Skeletal muscle satellite cell (primary cell): ENCODE measurements at regions not wholly inside any gene's neighbourhood (a gene's known extent, or its start where the extent isn't known, plus 50 kb on each side); places are given as distances from the start of the nearest gene placed in this dataset.

Source experiments
- H3K27me3 ChIP-seq: 2 replicates; pipeline ENCODE4 v1.7.0; 2013; ENCODE audit warnings: low read length; ENCODE audit not compliant: control insufficient read depth, insufficient read depth
- H3K36me3 ChIP-seq: 2 replicates; pipeline ENCODE4 v1.7.0; 2013; ENCODE audit warnings: mild to moderate bottlenecking, control low read depth, low read length; ENCODE audit not compliant: insufficient read depth
- H3K4me1 ChIP-seq: 2 replicates; pipeline ENCODE4 v1.7.0; 2013; ENCODE audit warnings: low read length; ENCODE audit not compliant: control insufficient read depth, insufficient read depth
- H3K4me2 ChIP-seq: 2 replicates; pipeline ENCODE4 v1.7.0; 2013; ENCODE audit warnings: mild to moderate bottlenecking, low read length
- H3K4me3 ChIP-seq: 2 replicates; pipeline ENCODE4 v1.7.0; 2013; ENCODE audit warnings: low read length
- H3K9ac ChIP-seq: 2 replicates; pipeline ENCODE4 v1.7.0; 2013; ENCODE audit warnings: mild to moderate bottlenecking, low read depth, low read length, moderate library complexity
- H3K9me3 ChIP-seq: replicated peaks from 2 replicates; pipeline ENCODE4 v1.7.0; 2013; ENCODE audit warnings: mild to moderate bottlenecking, control low read depth, low read length

DNA sequence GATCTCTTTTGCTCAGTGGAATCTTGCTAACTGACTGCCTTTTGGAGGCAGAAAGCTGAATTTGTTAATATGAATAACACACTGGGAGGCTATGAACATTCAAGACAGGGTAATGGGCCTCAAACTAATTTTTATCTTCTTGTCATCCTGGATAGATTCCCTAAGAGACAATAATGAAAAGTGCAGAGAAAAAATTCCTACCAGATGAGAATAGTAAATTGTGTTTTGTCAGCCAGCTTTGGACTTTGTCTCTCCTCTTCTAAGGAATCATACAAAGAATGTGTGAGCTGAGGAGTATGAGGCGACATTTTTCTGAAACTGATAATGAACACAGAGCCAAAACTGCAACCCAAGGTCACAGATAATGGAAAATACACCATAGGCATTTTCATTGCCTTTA, 649.3 kb downstream of the IQCM start:
- H3K27me3 ChIP-seq, result no peaks in the 10 kb centered on the region
- no peaks in the 10 kb centered on the region for H3K36me3 ChIP-seq
- no peak overlapping the region for H3K4me2 ChIP-seq
- no peaks in the 10 kb centered on the region for H3K9me3 ChIP-seq
- peaks cover 11% of the 10 kb centered on the region for H3K4me1 ChIP-seq
- no peak overlapping the region for H3K4me3 ChIP-seq
- no peak overlapping the region for H3K9ac ChIP-seq

DNA sequence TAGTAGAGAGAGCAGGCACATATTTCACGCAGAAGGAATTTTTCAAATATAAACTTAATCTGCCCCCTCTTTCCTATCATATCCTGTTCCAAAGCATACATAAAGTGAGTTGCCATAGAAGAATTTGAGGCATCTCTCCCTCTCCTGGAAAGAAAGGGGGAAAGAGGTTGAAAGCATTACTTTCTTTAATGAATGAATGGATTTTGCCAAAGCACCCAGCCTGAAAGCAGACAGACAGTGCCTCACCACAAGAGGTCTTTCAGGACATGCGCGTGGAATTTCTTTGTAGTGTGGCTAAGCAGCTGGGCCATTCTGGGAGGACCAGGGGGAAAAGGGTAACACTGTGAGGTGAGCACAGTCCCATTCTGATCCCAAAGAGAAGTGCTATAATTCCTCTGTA, 651.4 kb downstream of the IQCM start:
- no peaks in the 10 kb centered on the region for H3K27me3 ChIP-seq
- H3K36me3 ChIP-seq, result no peaks in the 10 kb centered on the region
- peaks cover 16% of the 10 kb centered on the region for H3K4me1 ChIP-seq
- no peaks in the 10 kb centered on the region for H3K9me3 ChIP-seq
- no peak overlapping the region for H3K9ac ChIP-seq
- peak overlapping the region; percentile 45 for H3K4me2 ChIP-seq
- H3K4me3 ChIP-seq, result no peak overlapping the region

DNA sequence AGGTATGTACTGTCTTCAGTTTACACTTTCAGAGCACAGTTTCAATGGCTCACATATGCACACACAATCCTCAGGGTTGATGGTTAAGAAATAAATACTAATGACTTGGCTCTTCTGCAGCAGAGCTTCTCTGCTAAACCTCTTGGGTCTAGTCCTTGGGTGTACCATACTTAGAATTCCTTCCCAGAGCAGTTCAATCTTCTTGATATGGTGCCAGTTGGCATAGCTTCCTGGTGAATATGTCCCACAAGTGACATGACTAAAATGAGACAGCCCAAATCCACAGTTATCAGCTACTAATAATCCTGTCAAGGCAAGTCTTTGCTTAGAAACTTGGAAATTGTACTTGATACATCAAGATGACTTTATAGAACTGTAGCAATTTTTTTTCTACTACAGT, 654.4 kb downstream of the IQCM start:
- H3K9ac ChIP-seq, result no peak overlapping the region
- H3K36me3 ChIP-seq, result no peaks in the 10 kb centered on the region
- no peak overlapping the region for H3K4me3 ChIP-seq
- H3K4me2 ChIP-seq, result no peak overlapping the region
- peaks cover 25% of the 10 kb centered on the region for H3K4me1 ChIP-seq
- H3K9me3 ChIP-seq, result no peaks in the 10 kb centered on the region
- H3K27me3 ChIP-seq, result no peaks in the 10 kb centered on the region

DNA sequence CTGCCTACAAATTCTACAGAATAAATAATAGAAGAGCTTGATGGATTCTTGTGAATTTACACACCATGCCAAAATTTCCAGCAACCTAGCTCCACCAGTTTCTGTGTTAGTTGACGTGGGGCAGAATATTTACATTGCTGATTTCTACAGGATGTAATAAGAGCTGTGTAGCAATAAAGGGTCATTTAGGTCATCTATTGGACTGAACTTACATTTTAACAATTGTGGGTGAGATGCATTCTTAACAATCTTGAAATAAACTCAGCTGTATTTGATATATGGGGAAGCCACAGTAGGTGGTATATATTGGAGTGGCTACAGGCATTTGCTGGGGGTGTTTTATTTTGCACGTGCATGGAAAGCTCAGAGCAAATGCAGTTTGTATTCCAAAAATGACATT, 655.3 kb downstream of the IQCM start:
- Histone ChIP-seq H3K9me3 (no peaks in the 10 kb centered on the region), H3K4me1 (peaks cover 25% of the 10 kb centered on the region), H3K36me3 (no peaks in the 10 kb centered on the region), H3K4me3 (no peak overlapping the region), H3K27me3 (no peaks in the 10 kb centered on the region), H3K4me2 (no peak overlapping the region), H3K9ac (no peak overlapping the region)

DNA sequence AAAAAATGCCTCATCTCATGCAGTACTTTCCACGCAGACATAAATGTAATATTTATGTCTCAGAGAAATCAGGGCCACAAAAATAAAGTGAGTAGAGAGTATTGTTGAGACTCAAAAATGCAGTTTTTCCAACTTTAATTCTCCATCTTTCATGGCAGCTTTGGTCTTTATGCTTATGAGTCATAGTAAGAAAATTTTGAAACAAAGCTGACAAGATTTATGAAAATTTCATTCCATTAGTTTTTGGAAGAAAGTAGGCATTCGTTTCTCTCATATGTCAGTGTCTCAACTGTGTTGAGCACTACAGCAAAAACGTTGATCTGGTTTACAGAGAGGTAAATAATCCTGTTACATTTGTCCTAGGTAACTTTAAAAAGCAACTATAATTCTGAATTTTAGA, 656.8 kb downstream of the IQCM start:
- H3K4me2 ChIP-seq, result no peak overlapping the region
- peaks cover 16% of the 10 kb centered on the region for H3K4me1 ChIP-seq
- no peak overlapping the region for H3K4me3 ChIP-seq
- no peaks in the 10 kb centered on the region for H3K36me3 ChIP-seq
- no peak overlapping the region for H3K9ac ChIP-seq
- H3K9me3 ChIP-seq, result no peaks in the 10 kb centered on the region
- H3K27me3 ChIP-seq, result no peaks in the 10 kb centered on the region

DNA sequence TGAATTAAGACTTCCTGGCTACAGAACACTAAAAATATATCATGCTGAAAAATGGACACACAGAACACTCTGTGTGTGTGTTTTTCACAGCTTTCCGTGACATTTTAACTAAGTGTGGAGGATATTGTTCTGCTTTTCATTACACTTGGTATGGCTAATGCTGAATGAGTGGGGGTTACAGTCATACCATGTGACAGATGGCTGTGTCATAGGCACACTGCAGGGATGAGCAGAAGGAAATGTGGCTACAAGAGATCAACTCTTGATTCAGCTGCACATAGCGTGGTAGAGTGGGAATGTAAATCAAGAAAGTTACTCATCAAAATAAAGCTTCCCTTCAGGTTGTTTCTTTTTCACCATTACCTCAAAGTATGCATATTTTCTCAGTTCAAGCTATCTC, 669.8 kb downstream of the IQCM start:
- Histone ChIP-seq H3K4me1 (peaks cover 18% of the 10 kb centered on the region), H3K4me2 (peak overlapping the region; percentile 0), H3K27me3 (no peaks in the 10 kb centered on the region), H3K9ac (no peak overlapping the region), H3K4me3 (no peak overlapping the region), H3K36me3 (no peaks in the 10 kb centered on the region), H3K9me3 (no peaks in the 10 kb centered on the region)

DNA sequence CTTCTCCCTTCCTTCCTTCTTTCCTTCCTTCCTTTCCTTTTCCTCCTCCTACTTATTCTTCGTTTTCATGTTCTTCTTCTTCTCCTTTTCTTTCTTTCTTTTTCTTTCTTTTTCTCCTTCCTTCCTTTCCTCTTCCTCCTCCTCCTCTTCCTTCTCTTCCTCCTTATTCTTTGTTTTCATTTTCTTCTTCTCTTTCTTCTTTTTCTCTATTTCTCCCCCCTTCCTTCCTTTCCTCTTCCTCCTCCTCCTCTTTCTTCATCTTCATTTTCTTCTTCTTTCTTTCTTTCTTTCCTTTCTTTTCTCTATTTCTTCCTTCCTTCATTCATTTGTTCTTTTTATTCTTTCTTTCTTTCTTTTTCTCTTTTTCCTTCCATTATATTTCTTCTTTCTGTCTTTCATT, 671.6 kb downstream of the IQCM start:
- Histone ChIP-seq H3K9ac (no peak overlapping the region), H3K4me1 (peaks cover 24% of the 10 kb centered on the region)

DNA sequence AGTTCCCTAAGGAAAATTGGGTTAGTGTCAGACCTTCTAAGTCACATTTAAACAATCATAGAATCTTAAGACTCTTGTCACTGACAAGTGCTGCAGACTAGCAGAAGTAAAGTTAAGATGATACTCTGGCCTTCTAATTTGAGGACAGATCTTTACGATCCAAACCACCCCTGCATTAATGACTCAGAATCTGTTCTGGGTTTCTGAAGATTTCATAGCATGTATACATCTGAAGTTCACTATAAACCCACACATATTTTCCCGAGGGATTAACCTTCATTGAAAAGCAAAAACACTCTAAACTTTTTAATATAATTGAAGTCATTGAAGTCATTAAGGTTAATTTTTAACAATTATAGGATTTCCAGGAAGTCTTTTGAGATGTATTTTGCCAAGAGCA, 674.3 kb downstream of the IQCM start:
- Histone ChIP-seq H3K9me3 (no peaks in the 10 kb centered on the region), H3K4me2 (peak overlapping the region; percentile 11), H3K36me3 (no peaks in the 10 kb centered on the region), H3K27me3 (no peaks in the 10 kb centered on the region), H3K9ac (no peak overlapping the region), H3K4me3 (no peak overlapping the region), H3K4me1 (peaks cover 24% of the 10 kb centered on the region)

More for the DNA sequence above, 671.6 kb downstream of the IQCM start:
- no peaks in the 10 kb centered on the region for H3K36me3 ChIP-seq
- no peaks in the 10 kb centered on the region for H3K27me3 ChIP-seq
- H3K9me3 ChIP-seq, result no peaks in the 10 kb centered on the region
- no peak overlapping the region for H3K4me2 ChIP-seq
- H3K4me3 ChIP-seq, result no peak overlapping the region

DNA sequence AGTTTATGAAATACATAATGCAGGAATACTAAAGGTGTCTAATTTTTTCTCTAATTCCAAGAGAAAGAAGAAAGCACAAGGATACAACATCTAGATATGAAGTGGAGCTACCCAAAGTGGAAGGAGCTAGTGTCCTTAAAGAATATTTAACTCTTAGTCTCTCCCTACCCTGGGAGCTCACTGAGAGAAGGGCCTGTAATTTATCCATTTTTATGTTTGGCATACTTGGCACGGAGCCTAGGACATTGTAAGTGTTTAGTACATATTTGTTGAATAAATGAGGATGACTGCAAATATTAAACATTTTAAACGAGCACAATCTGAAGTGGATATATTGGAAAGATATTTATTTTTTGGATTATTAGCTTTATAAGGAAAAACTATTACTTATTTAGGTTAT, 674.8 kb downstream of the IQCM start:
- Histone ChIP-seq H3K9ac (no peak overlapping the region), H3K27me3 (no peaks in the 10 kb centered on the region), H3K9me3 (no peaks in the 10 kb centered on the region), H3K4me3 (no peak overlapping the region), H3K36me3 (no peaks in the 10 kb centered on the region), H3K4me1 (peaks cover 20% of the 10 kb centered on the region), H3K4me2 (peak overlapping the region; percentile 11)

DNA sequence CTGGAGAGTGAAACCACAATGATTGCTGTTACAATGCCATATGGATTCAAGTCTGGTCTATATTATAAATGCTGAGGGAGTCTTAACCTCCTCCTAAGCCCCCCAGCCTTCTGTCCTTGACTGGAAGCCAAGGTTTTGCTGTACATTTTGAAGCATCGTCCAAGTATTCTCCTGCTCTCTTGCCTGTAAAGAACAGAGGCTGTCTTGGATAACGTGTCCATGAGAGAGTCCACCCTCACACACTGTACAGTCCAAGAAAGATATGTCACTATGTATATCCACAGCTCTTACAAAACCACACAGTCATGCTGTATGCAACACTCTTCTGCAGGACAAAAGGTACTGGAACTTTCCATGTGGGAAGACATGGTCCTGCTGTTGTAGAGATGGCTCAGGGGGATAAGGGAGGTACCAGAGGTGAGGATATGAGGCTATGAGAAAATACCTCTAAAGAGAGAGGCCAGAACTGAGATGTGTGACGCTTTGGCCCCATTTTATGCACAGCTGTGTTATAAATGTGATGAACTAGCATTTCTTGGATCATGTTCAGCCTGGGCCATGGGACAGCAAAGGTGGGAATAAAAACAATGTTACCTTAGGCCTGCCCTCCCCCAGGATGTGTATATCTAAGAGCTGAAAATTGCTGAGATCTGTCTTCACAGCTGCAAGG, 678.6 kb downstream of the IQCM start:
- Histone ChIP-seq H3K4me1 (peaks cover 16% of the 10 kb centered on the region), H3K9ac (no peak overlapping the region), H3K4me2 (no peak overlapping the region), H3K36me3 (no peaks in the 10 kb centered on the region), H3K27me3 (no peaks in the 10 kb centered on the region), H3K9me3 (no peaks in the 10 kb centered on the region), H3K4me3 (no peak overlapping the region)

DNA sequence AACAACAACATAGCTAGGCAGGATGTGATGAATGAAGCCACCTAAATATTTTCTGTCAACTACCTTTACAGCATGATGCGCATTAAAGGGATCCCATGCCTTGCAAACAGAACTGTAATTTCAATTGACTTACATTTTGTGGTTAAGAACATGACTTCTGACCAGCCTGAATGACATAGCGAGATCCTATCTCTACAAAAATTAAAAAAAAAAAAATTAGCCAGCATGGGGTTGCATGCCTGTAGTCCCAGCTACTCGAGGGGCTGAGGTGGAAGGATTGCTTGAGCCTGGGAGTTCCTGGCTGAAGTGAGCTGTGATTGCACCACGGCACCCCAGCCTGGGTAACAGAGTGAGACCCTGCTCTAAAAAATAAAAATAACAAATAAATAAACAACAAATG, 680.6 kb downstream of the IQCM start:
- Histone ChIP-seq H3K4me2 (no peak overlapping the region), H3K4me1 (no peaks in the 10 kb centered on the region), H3K9me3 (no peaks in the 10 kb centered on the region), H3K27me3 (no peaks in the 10 kb centered on the region), H3K36me3 (no peaks in the 10 kb centered on the region), H3K4me3 (no peak overlapping the region), H3K9ac (no peak overlapping the region)

DNA sequence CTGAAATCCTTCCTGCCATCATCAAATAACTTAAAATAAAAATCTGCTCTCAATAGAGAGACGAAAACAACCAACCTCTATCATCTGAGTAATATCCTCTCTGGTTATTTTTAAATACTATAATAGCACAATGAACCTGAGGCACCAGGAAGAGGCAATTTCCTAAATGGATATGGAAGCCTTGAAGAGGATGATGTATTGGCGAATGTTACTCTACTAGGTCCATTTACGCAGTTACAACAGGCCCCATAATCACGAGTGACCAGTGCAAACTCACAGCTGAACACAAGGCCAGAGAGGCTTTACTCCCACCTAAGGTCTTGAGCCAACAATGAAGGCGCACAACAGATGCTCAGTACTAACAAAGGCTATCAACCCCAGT, 678.8 kb upstream of the NR3C2 start:
- no peak overlapping the region for H3K9ac ChIP-seq
- no peak overlapping the region for H3K4me3 ChIP-seq
- H3K9me3 ChIP-seq, result no peaks in the 10 kb centered on the region
- H3K27me3 ChIP-seq, result no peaks in the 10 kb centered on the region
- peaks cover 8% of the 10 kb centered on the region for H3K4me1 ChIP-seq
- H3K36me3 ChIP-seq, result no peaks in the 10 kb centered on the region
- no peak overlapping the region for H3K4me2 ChIP-seq
